K562 (cell line): ENCODE measurements at regions not wholly inside any gene's neighbourhood (a gene's known extent, or its start where the extent isn't known, plus 50 kb on each side); places are given as distances from the start of the nearest gene placed in this dataset.
A peak's percentile ranks its signal among the peaks of the same experiment; 100 is the strongest.

ENCODE experiments used
- ATAC-seq: fragments of 200-7000 bp; cut with Tn5 transposase; 3 replicates; pipeline ENCODE4 v1.9.1; 2020; ENCODE audit warnings: moderate library complexity
- BruUV-seq: library from RNA; stranded (reverse); fragments of 400-500 nt; replicated peaks from 2 replicates; lab custom pipeline; 2021; lab: Mats Ljungman, UMichigan
- CTCF ChIA-PET: fragments of 300-600 bp; formaldehyde crosslinking; extraction: SDS; loops from one replicate; lab custom pipeline; 2021; ENCODE audit warnings: low intra/inter-chr PET ratio; lab: Yijun Ruan, JAX
- POLR2A ChIA-PET: fragments of 300-600, 350-650 bp; sonication (Branson Sonifier 250); formaldehyde crosslinking; extraction: SDS; loops from one replicate; lab custom pipeline; 2021; ENCODE audit warnings: antibody characterized with exemption, inconsistent platforms; lab: Yijun Ruan, JAX
- DNase-seq, 4 experiments: peaks; one replicate each; pipeline versions ENCODE4 v3.0.0 to v3.0.0-alpha.2; 2011 to 2018; ENCODE audit warnings: low spot score in 3 of 4, mixed read lengths in 3 of 4; ENCODE audit errors: extremely low read depth in 1 of 4
- FAIRE-seq: peaks from 2 replicates; lab custom pipeline; 2011; peaks lifted over from hg19 to GRCh38; lab: Jason Lieb, UNC
- H2AFZ ChIP-seq: 2 replicates; pipeline ENCODE4 v1.6.0; 2011; ENCODE audit warnings: low read depth, low read length, control low read depth, inconsistent platforms
- H3K27ac ChIP-seq: fragments of 200-600 bp; 3 replicates; pipeline ENCODE4 v1.8.0; 2011; ENCODE audit warnings: low read depth, mild to moderate bottlenecking, control low read depth, inconsistent platforms, low read length, moderate library complexity, mixed read lengths; ENCODE audit errors: extremely low read depth
- H3K27me3 ChIP-seq, 2 experiments: fragments of 300-600 bp in 1 of 2; 2 replicates in 1 of 2; 3 replicates in 1 of 2; pipeline versions ENCODE4 v1.6.0 to v1.8.0; 2011; ENCODE audit warnings: inconsistent platforms in 2 of 2, low read length in 2 of 2, mild to moderate bottlenecking in 1 of 2, mixed read lengths in 1 of 2, moderate library complexity in 1 of 2; ENCODE audit not compliant: control insufficient read depth in 2 of 2, insufficient read depth in 2 of 2
- H3K36me3 ChIP-seq: fragments of 300-600 bp; 3 replicates; pipeline ENCODE4 v1.8.0; 2011; ENCODE audit warnings: mild to moderate bottlenecking, low read length, inconsistent platforms; ENCODE audit not compliant: control insufficient read depth, insufficient read depth
- H3K4me1 ChIP-seq, 2 experiments: fragments of 200-600 bp in 1 of 2; replicated peaks in 1 of 2; 2 replicates in 1 of 2; 3 replicates in 1 of 2; pipeline versions ENCODE4 v1.5.1 to v1.8.0; 2011; ENCODE audit warnings: inconsistent platforms in 2 of 2, low read length in 2 of 2, mild to moderate bottlenecking in 1 of 2, mixed read lengths in 1 of 2, moderate library complexity in 1 of 2; ENCODE audit not compliant: control insufficient read depth in 2 of 2, insufficient read depth in 2 of 2
- H3K4me2 ChIP-seq: 2 replicates; pipeline ENCODE4 v1.6.1; 2011; ENCODE audit warnings: low read length, control low read depth, inconsistent platforms, mixed read lengths; ENCODE audit not compliant: insufficient read depth
- H3K4me3 ChIP-seq: fragments of 200-600 bp; sonication (generic), shearing (Covaris generic); 2 replicates; pipeline ENCODE4 v1.5.1; 2016; ENCODE audit warnings: control low read depth, inconsistent platforms
- H3K79me2 ChIP-seq: fragments of 200-600 bp; 3 replicates; pipeline ENCODE4 v1.8.0; 2011; ENCODE audit warnings: low read length, inconsistent platforms; ENCODE audit not compliant: control insufficient read depth, insufficient read depth
- H3K9ac ChIP-seq, 2 experiments: 2 replicates each; pipeline versions ENCODE4 v1.6.0 to v1.6.1; 2011; ENCODE audit warnings: low read depth in 2 of 2, low read length in 2 of 2, control low read depth in 1 of 2, inconsistent platforms in 1 of 2, mild to moderate bottlenecking in 1 of 2, mixed read lengths in 1 of 2; ENCODE audit not compliant: insufficient read depth in 1 of 2
- H3K9me1 ChIP-seq: one replicate; pipeline ENCODE4 v1.6.0; 2011; ENCODE audit warnings: inconsistent platforms, mild to moderate bottlenecking, low read length, moderate library complexity; ENCODE audit not compliant: control insufficient read depth, insufficient read depth
- H3K9me3 ChIP-seq: replicated peaks from 2 replicates; pipeline ENCODE4 v1.5.1; 2011; ENCODE audit warnings: low read depth, low read length, inconsistent platforms; ENCODE audit not compliant: control insufficient read depth, insufficient read depth
- H4K20me1 ChIP-seq: replicated peaks from 2 replicates; pipeline ENCODE4 v1.6.1; 2011; ENCODE audit warnings: low read length, inconsistent platforms, mixed read lengths; ENCODE audit not compliant: control insufficient read depth, insufficient read depth
- FUS ChIP-seq: fragments of 200-400 bp; formaldehyde crosslinking; optimal IDR thresholded peaks from 2 replicates; pipeline ENCODE3; 2017; ENCODE audit warnings: low read depth, low read length
- HMBOX1 ChIP-seq: sonication (generic); IDR thresholded peaks from 2 replicates; pipeline ENCODE4 v1.6.1; 2016
- MAFF ChIP-seq: IDR thresholded peaks from 2 replicates; pipeline ENCODE4 v1.6.1; 2012; ENCODE audit warnings: low read length, improper control_type of control experiment
- MAFG ChIP-seq: fragments of 450-650 bp; conservative IDR thresholded peaks from 2 replicates; pipeline ENCODE4 v1.6.1; 2016; ENCODE audit warnings: missing genetic modification characterization, missing compliant biosample characterization
- MAFK ChIP-seq: IDR thresholded peaks from 2 replicates; pipeline ENCODE4 v1.6.1; 2011; ENCODE audit warnings: low read length, improper control_type of control experiment
- PYGO2 ChIP-seq: fragments of 450-650 bp; IDR thresholded peaks from 2 replicates; pipeline ENCODE4 v1.6.1; 2016; ENCODE audit warnings: mild to moderate bottlenecking, missing genetic modification characterization, moderate library complexity, missing compliant biosample characterization
- SRSF3 ChIP-seq: fragments of 200-400 bp; formaldehyde crosslinking; IDR thresholded peaks from 2 replicates; pipeline ENCODE4 v1.6.1; 2016; ENCODE audit warnings: mild to moderate bottlenecking, low read length, moderate library complexity; ENCODE audit not compliant: insufficient read depth
- ZNF316 ChIP-seq: fragments of 450-650 bp; IDR thresholded peaks from 2 replicates; pipeline ENCODE4 v1.6.1; 2016
- ZNF445 ChIP-seq: fragments of 250-450 bp; sonication (Bioruptor Pico); IDR thresholded peaks from 2 replicates; pipeline ENCODE4 v1.4.0; 2020; ENCODE audit warnings: low read depth, mild to moderate bottlenecking, moderate library complexity
- ZNF507 ChIP-seq: conservative IDR thresholded peaks from 2 replicates; pipeline ENCODE4 v1.6.1; 2017; ENCODE audit warnings: missing genetic modification characterization, missing compliant biosample characterization
- ZNF583 ChIP-seq: fragments of 250-450 bp; sonication (Bioruptor Pico); IDR thresholded peaks from 2 replicates; pipeline ENCODE4 v1.4.0; 2020
- in situ Hi-C: fragments of 300-500 bp; cut with MboI; formaldehyde crosslinking; loops from 4 replicates; pipeline ENCODE4 v1.15.0; 2018; ENCODE audit warnings: inconsistent platforms, mixed read lengths
- intact Hi-C: fragments of 100-400 bp; cut with micrococcal nuclease; formaldehyde crosslinking; loops from 2 replicates; pipeline ENCODE4 v1.14.2; 2022
- TF ChIP-seq, protein P1 (sequence below): IDR thresholded peaks from 2 replicates; pipeline ENCODE4 v1.6.1; 2011; ENCODE audit warnings: borderline replicate concordance, low read depth, mild to moderate bottlenecking, moderate library complexity, low read length; ENCODE audit not compliant: insufficient read depth, poor library complexity, severe bottlenecking
- TF ChIP-seq, protein P2 (sequence below): fragments of 450-650 bp; IDR thresholded peaks from 2 replicates; pipeline ENCODE4 v1.6.1; 2016

- CTCF ChIA-PET: no interaction called here
These were observed 515.4 kb downstream of the HTR7 start for GRCh38 chr10:90342480-90342879.

GRCh38 chr10:90344226-90344625 is 513.6 kb downstream of the HTR7 start:
- ChIA-PET POLR2A (no interaction called here), CTCF (no interaction called here)
- Histone ChIP-seq H3K27ac (no peak overlapping the region), H3K9ac (no peak overlapping the region), H3K79me2 (no peaks in the 10 kb centered on the region), H2AFZ (no peak overlapping the region), H3K36me3 (no peaks in the 10 kb centered on the region), H4K20me1 (no peaks in the 10 kb centered on the region), H3K9me1 (no peaks in the 10 kb centered on the region), H3K4me1 (no peaks in the 10 kb centered on the region), H3K4me2 (no peak overlapping the region), H3K9me3 (no peaks in the 10 kb centered on the region), H3K27me3 (no peaks in the 10 kb centered on the region), H3K4me3 (no peak overlapping the region)
- intact Hi-C loops: no loop called here
- no TSS peak for BruUV-seq
- FAIRE-seq (no peak), ATAC-seq (no peak), DNase-seq (no peak)
- in situ Hi-C loops: no loop called here
- no peak for TF ChIP-seq ZNF583 (CRISPR knock-in tag)
- TF ChIP-seq PYGO2 (tag): no peak
- no peak for TF ChIP-seq FUS
- TF ChIP-seq, protein P1, sequence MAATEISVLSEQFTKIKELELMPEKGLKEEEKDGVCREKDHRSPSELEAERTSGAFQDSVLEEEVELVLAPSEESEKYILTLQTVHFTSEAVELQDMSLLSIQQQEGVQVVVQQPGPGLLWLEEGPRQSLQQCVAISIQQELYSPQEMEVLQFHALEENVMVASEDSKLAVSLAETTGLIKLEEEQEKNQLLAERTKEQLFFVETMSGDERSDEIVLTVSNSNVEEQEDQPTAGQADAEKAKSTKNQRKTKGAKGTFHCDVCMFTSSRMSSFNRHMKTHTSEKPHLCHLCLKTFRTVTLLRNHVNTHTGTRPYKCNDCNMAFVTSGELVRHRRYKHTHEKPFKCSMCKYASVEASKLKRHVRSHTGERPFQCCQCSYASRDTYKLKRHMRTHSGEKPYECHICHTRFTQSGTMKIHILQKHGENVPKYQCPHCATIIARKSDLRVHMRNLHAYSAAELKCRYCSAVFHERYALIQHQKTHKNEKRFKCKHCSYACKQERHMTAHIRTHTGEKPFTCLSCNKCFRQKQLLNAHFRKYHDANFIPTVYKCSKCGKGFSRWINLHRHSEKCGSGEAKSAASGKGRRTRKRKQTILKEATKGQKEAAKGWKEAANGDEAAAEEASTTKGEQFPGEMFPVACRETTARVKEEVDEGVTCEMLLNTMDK: no peak
- TF ChIP-seq, protein P2, sequence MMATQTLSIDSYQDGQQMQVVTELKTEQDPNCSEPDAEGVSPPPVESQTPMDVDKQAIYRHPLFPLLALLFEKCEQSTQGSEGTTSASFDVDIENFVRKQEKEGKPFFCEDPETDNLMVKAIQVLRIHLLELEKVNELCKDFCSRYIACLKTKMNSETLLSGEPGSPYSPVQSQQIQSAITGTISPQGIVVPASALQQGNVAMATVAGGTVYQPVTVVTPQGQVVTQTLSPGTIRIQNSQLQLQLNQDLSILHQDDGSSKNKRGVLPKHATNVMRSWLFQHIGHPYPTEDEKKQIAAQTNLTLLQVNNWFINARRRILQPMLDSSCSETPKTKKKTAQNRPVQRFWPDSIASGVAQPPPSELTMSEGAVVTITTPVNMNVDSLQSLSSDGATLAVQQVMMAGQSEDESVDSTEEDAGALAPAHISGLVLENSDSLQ: no peak
- no peak for TF ChIP-seq ZNF507
- no peak for TF ChIP-seq ZNF445 (CRISPR knock-in tag)

More at GRCh38 chr10:90342480-90342879, 515.4 kb downstream of the HTR7 start:
- no peak overlapping the region for H3K4me3 ChIP-seq
- no peak overlapping the region for H3K9ac ChIP-seq
- no peaks in the 10 kb centered on the region for H3K4me1 ChIP-seq
- H3K9me1 ChIP-seq: no peaks in the 10 kb centered on the region
- no TSS peak for BruUV-seq
- intact Hi-C loops (no loop called here), in situ Hi-C loops (no loop called here)
- H3K9me3 ChIP-seq: no peaks in the 10 kb centered on the region
- H3K79me2 ChIP-seq: no peaks in the 10 kb centered on the region
- H2AFZ ChIP-seq: no peak overlapping the region
- TF ChIP-seq MAFK (peak; percentile 77), ZNF316 (peak; percentile 49; the same call in 1 of the 2 replicates), HMBOX1 (no peak), SRSF3 (no peak), MAFF (peak; percentile 61), MAFG (peak; percentile 50)
- H3K36me3 ChIP-seq: no peaks in the 10 kb centered on the region
- ATAC-seq (no peak), FAIRE-seq (no peak), DNase-seq (no peak)
- no peaks in the 10 kb centered on the region for H4K20me1 ChIP-seq
- no peak overlapping the region for H3K27ac ChIP-seq
- no peaks in the 10 kb centered on the region for H3K27me3 ChIP-seq
- no peak overlapping the region for H3K4me2 ChIP-seq
- POLR2A ChIA-PET: no interaction called here
